HG02852 (cell line): ENCODE measurements at regions not wholly inside any gene's neighbourhood (a gene's known extent, or its start where the extent isn't known, plus 50 kb on each side); places are given as distances from the start of the nearest gene placed in this dataset.

Source experiments
- ATAC-seq: cut with Tn5 transposase; IDR thresholded peaks from one replicate; pipeline ENCODE4 v1.9.1; 2021; ENCODE audit warnings: mild to moderate bottlenecking, moderate library complexity; ENCODE audit not compliant: unreplicated experiment

DNA sequence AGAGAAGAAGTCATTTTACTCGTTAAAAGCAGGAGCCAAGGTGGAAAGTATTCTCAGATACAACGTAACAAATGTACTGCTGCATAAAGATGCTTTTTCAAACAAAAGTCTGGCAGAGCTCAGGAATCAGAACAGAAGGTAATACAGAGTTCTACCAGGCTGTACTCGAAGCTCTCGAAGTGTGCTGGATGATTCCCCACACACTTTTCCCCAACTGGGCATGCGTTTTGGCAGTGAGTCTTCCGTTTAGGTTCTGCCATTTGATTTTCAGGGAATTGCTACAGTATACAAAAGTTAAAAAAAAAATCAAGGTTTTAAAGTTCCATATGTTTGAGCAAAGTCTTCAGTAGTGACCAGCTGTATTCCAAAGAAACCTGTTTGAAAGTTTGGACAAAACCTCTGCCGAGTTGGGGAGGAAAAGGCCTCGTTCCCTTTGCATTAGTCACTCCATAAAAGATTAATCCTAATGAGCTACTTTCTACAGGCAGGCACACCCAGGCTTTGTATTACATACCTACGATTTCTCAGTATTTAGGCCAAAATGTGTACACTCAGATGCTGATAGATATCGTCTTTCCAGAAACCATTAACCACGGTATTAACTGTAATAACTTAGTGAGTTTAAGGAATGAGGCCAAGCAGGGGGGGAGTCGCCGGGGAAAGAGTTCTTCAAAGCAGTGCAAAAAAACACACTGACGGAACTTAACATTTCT, 477.1 kb downstream of the LMO4 start:
- ATAC-seq, result no peak

DNA sequence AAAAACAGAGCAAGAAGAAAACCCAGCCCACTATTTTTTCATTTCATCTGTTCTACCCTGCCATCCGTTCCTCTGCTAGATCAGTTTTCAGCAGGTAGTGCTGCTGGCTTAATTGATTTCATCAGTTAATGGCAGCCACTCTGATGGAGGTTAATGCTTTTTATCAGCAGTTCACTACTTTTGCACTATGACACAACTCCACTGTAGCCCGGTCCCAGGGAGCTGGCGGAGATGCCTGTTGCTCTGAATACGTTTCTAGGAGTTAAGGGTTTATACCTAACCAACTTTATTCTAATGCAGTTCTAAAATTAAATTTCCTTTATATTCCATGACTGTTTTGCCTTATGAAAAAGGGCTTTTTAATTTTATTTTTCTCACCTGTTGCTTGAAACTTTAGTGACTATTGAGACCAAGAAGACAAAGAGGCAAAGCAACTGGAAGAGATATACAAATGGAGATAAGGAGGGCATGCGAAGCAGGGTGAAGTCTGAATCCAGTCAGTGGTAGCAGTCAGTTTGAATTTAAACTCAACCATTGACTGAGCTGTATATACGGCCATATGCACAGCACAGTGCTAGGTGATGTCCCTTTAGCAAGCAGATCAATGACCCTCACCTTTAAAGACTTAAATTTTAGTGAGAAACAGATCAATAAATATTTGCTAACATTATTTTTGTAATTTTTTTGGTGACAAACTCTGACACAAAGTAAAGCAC, 477.9 kb downstream of the LMO4 start:
- ATAC-seq, result no peak

GRCh38 chr1:87810166-87810565, 481.5 kb downstream of the LMO4 start:
- ATAC-seq, result no peak

- peak; percentile 85 for ATAC-seq
Observed at GRCh38 chr1:87812871-87813577, 484.3 kb downstream of the LMO4 start.

DNA sequence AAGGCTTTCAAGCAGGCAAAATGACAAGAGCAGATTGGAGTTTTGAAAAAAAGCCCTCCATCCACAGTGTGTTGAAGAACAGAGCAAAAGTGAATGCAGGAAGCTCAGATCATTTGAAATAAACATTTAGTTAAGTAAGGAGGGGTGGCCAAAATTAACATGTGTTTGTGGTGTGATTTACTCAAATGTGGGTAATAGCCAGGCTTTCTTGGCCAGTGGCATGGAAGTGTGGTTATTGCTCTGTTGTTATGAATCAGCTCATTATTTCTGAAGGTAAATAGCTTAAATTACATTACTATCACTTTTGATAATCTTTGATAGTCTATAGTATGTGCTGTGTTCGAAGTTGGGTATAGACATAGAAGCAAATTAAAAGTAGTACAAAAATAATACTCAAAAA, 485.9 kb downstream of the LMO4 start:
- ATAC-seq, result no peak

GRCh38 chr1:87816646-87817045, 488.0 kb downstream of the LMO4 start:
- ATAC-seq, result no peak

DNA sequence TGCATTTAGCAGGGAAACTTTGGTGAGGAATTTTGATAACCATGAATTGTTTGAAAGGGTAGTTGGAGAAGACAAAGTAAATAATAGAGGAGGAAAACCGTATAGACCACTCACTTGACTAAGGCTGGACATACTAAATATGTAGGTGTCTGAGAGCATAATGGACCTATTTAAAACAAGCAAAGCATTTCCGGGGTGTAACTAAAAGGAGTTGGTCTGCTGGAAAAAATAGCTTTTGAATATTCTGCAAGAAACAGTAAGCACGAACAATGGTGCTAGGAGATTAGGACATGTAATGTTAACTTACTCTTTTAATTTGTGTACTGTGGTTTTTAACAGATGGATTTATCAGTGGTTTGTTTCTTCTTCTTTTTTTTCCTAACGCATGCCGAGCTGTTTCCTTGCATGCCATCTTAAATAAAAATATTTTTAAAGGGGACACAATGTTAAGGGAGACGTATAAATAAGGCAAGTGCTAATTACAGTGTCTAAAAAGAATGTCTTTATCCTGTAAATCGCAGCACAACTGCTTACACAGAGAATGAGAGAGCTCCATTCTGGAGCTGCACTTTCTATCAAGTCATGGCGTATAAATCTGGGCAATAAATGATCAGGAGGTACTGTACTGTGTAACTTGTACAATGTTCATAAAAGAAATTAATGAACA, 492.1 kb downstream of the LMO4 start:
- ATAC-seq, result no peak

DNA sequence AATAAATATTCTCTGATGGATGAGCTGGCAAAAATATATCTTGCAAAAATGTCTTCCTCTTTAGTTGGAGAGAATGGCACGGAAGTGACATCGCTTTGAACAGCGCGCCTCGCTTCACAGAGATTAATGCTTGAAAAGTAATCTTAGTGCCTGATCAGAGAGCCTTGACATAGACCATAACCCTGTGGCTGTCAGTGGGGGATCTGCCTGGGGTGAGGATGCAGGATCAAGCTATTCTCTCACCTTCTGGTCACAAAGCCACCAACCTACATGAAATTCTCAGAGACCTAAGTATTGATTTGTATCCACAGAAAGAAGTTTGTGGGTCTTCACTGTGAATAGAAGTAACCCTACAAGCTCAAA, 492.6 kb downstream of the LMO4 start:
- no peak for ATAC-seq

DNA sequence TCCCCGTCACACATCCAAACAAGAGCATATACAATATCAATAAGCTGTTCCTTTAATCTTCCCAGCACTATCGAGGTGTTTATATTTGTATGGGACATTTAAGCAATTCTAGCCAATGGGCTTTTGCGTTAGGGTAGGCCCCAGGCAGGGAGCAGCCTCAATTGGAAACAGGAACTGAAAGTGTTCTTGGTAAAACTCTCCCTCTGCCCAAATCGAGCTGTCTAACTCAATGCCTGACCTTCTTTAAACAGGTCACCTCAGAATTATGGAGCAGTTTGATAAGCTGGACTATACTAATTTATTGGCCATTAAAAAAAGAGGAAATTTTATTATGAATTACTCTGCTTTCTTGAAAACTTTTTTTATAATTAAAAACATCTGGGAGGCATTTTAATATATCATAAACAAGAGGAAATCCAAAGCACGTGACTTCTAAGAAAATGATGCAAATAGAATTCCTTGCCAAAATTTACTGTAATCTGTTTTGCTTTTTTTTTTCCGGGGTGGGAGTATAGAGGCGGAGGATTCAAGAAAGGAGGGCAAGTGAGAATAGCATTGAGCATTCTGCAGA, 498.1 kb downstream of the LMO4 start:
- ATAC-seq, result peak; percentile 98

GRCh38 chr1:87829360-87829759, 500.7 kb downstream of the LMO4 start:
- ATAC-seq, result no peak

- no peak for ATAC-seq
Observed at GRCh38 chr1:87830432-87830978, 501.8 kb downstream of the LMO4 start.

- ATAC-seq, result no peak
Observed at GRCh38 chr1:87833166-87833565, 504.5 kb downstream of the LMO4 start.

GRCh38 chr1:87834151-87834550, 505.5 kb downstream of the LMO4 start:
- ATAC-seq, result no peak

GRCh38 chr1:87834941-87835340, 506.3 kb downstream of the LMO4 start:
- ATAC-seq, result no peak

- ATAC-seq, result no peak
Observed at GRCh38 chr1:87840767-87841166, 512.1 kb downstream of the LMO4 start.

- no peak for ATAC-seq
Observed at GRCh38 chr1:87841332-87841731, 512.7 kb downstream of the LMO4 start.

- no peak for ATAC-seq
Observed at GRCh38 chr1:87842156-87842555, 513.5 kb downstream of the LMO4 start.

- no peak for ATAC-seq
Observed at GRCh38 chr1:87844251-87844650, 515.6 kb downstream of the LMO4 start.

- ATAC-seq, result no peak
Observed at GRCh38 chr1:87851490-87851889, 522.8 kb downstream of the LMO4 start.

DNA sequence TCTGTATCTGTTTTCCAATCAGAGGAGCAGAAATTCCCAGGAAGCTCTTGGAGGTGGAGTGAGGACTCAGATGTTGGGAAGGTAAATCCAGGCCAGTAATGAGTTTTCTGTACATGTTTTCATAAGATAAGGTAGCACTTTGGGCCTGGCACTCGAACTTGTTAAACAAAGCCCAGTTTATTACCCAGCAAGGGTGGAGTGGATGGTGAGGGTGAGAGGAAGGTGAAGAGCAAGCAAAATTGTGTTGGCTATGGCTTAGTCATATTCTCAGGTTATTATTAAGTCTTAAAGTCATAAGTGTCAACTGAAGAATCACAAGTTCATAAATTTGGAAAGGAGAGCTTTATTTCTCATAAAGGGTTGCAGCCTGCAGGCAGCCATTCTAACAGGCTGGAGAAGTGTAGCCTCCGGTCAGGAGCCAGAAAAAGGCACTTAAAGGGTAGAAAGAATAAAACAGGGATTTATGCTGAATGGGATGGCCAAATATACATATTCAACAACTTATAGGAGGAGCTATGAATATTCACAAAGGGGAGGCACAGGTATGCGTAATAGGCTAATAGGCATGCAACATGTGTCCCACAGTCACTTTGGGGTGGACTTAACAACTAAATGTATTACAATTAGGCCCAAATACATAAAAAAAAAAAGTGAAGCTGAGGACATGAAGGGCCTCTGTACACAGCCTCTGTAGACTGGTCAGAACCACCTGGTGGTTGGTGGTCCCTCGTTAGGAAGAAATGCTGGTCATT, 523.9 kb downstream of the LMO4 start:
- no peak for ATAC-seq
